HG02852 (cell line): ENCODE measurements at regions not wholly inside any gene's neighbourhood (a gene's known extent, or its start where the extent isn't known, plus 50 kb on each side); places are given as distances from the start of the nearest gene placed in this dataset.

Experiments used
- ATAC-seq: cut with Tn5 transposase; IDR thresholded peaks from one replicate; pipeline ENCODE4 v1.9.1; 2021; ENCODE audit warnings: mild to moderate bottlenecking, moderate library complexity; ENCODE audit not compliant: unreplicated experiment

DNA sequence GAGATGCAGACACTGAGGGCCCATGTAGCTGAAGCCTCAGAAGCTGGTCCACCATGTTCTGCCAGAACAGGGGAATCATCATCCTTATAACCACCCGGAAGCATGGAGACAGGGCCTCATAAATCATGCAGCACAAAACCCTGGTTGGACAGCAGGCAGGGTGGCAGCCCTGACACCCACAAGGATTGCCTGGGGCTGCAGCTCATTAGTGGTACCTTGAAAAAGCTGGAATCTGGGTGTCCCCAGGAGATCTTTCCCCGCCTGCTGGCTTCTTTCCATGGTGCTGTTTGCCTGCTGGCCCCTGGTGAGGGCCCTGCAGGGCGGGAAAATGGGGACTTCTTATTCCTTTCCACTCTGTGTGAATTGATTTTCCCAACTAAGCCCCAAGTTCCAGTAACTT, 50.6 kb upstream of the GGTLC1 start:
- no peak for ATAC-seq
